NAMALWA (cell line): ENCODE measurements at regions not wholly inside any gene's neighbourhood (a gene's known extent, or its start where the extent isn't known, plus 50 kb on each side); places are given as distances from the start of the nearest gene placed in this dataset.

Source experiments
- DNase-seq: peaks from one replicate; pipeline ENCODE4 v3.0.0-alpha.2; 2015; ENCODE audit warnings: low spot score

GRCh38 chr13:91167706-91168385 is 179.6 kb upstream of the MIR17HG start:
- no peak for DNase-seq

DNA sequence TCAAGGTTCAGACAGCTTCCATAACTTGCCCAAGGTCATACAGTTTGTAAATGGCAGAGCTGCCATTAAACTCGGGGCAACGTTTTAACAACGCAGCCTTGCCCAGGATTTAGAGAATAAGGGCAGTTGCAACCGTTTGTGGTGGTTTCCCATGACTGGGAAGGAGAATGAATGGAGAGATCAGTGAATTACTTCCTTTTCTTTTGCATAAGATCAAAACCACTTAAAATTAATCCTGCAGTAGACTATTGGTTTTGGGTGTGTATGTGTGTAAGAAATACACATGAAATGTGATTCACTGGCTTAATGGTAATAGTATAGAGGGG is 179.1 kb upstream of the MIR17HG start:
- DNase-seq, result no peak

GRCh38 chr13:91169321-91170050 is 178.0 kb upstream of the MIR17HG start:
- no peak for DNase-seq

DNA sequence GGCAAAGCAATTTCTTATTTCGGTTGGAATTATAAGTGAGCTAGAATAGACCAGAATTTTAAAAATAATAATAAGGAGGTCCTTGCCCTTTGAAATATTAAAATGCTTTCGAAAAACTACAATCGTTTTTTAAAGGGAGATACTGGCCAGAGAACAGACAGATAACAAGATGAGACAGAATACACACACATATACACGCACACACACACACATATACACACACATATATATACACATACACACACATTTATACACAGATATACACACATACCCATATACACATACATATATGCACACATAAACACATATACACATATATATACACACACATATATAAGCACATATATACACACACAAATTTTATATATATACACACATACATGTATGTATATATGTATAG is 175.3 kb upstream of the MIR17HG start:
- DNase-seq, result no peak

GRCh38 chr13:91174886-91175501 is 172.5 kb upstream of the MIR17HG start:
- DNase-seq, result no peak

DNA sequence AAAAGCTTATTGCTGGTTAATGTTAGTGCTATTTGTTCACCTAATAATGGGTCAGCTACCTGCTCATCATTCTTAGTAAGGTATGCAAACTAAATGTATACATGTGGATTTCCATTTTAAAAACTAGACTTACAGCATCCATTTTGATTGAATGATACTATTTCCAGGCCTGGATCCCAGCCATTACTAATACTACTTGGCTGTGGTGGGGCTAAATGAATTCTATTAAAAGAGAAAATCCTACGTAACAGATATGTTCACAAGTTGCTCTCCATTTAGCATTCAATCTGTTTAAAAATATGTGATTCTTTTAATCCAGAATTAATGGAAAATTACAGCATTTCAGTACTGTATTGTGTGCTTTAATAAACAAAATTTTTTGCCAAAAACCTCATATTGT is 169.4 kb upstream of the MIR17HG start:
- DNase-seq, result no peak

DNA sequence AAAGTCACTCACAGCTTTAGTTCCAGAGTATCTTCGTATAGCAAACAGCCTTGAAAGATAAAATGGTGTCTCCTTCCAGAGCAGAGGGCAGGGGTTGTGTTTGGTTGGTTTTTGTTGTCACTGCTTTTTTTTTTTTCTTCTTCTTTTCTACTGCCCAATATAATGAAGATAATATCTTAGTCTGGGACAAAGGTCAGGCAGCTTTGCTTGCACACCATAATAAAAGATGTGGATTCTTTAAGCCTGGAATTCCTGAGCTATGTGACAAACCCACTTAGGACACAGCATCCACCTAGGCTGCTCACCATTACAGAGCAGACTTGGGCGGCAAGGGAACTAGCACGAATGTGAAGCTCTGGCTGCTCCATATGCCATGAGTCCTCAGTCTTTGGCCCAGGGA is 165.6 kb upstream of the MIR17HG start:
- DNase-seq, result no peak

DNA sequence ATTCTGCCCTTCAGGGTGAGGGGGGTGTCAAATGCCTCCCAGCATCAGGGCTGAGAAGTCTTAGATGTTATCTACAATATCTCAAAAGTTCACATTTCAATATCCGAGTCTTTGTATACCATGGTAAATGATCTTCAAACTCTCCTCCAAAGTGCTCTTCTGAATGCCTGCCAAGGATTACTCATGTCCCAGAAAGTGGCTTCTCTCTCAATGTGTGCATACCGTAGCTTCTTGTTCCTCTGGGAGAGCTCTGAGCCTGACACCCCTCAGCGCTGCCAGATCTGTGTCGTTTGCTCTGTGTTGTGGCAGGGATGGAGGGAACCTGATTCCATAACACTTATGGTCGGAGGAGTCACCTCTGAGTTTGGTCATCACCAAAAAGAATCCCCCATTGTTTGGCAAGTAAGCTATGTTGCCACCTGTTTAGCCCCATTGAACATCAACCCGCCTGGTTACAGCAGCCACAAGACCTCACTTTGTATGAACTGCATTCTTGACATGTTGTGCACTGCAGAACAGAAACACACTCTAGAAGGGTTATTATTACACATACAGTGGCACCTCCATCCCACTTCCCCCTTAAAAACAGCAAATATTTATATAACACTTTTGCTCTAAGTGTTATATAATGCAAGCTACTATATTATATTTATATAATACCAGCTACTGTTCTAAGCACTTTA is 163.1 kb upstream of the MIR17HG start:
- no peak for DNase-seq

DNA sequence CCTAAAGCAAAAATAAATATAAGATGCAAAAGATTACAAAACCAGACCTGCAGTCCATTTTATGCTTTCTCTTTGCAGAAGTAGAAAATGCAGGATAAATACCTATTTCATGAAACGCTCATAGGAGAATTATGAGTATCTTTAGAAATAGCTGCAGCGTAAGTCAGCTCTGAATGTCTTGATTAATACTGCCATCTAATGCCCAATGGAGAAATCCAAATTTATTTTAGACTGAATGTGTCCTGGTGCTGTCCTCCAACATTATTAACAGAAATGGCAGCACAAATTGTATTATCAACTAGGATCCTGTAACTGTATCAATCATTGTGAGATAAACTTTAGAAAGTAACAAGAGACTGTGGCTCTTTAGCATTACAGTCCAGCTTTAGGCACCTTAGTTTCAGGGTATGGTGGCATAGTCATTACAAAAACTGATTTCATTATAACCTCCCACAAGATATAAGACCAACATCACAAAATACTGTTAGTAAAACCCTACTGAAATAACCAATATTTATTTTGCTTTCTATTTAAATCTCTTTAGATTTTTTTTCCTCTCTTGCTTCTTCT is 162.1 kb upstream of the MIR17HG start:
- DNase-seq, result peak; percentile 50

DNA sequence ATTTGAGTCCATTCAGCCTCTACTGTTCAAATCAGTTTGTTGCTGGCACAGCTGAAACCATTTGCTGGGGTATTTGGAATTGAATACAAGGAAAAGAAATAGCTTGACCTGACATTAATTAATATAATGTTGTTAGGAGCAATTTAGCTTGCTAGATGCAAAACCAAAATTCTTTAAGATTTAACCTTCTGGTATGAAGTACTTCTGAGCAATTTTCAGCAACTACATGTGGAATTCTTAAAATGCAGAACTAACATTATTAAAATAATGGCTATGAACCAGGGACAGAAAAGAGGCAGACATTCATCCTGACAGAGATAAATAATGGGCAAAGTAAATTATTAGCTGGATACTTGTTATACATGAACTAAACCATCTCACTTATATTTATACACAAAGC is 160.0 kb upstream of the MIR17HG start:
- no peak for DNase-seq

DNA sequence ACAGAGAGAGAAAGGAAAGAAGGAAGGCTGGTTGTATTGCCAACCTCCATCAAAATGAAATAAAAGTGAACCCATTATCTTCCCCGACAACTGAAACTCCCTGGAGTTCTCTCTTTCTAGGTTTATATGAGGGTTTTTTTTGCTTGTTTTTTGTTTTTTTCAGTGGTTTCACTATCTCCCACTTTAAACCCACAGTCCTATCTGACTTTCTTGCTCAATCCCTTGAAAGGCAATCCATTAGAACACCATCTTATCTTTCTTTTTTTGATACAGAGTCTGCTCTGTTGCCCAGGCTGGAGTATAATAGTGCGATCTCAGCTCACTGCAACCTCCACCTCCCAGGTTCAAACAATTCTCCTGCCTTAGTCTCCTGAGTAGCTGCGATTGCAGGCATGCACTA is 158.0 kb upstream of the MIR17HG start:
- no peak for DNase-seq

DNA sequence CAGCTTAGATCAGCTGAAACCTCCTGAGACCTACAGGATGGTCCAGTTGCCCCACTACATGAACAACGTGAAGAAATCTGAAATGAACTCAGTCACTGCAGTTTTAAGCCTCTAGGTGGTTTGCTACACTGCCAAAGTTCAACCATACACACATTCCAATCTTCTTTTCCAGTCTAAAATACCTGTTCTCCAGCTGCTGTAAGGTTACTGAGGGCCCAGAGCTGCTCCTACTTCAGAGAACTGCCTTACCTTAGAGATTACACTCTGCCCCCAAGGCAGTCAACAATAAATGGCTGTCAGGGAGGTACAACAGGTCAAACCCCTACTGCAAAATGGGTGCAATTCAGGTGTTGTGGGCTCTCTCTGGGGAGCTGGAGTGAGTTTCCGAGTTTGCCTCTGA is 154.1 kb upstream of the MIR17HG start:
- DNase-seq, result no peak

GRCh38 chr13:91195789-91196188 is 151.7 kb upstream of the MIR17HG start:
- no peak for DNase-seq

DNA sequence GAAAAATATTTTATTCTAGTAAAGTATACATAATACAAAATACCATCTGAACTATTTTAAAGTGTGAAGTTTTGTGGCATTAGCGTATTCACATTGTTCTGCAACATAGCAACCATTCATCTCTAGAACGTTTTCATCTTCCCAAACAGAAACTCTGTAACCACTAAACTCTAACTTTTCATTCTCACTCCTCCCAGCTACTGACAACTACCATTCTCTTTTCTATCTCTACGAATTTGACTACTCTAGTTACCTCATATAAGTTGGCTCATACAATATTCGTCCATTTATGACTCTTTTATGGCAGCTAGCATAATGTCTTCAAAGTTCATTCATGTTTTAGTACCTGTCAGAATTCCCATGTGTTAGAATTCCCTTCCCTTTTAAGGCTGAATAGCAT is 150.5 kb upstream of the MIR17HG start:
- no peak for DNase-seq

DNA sequence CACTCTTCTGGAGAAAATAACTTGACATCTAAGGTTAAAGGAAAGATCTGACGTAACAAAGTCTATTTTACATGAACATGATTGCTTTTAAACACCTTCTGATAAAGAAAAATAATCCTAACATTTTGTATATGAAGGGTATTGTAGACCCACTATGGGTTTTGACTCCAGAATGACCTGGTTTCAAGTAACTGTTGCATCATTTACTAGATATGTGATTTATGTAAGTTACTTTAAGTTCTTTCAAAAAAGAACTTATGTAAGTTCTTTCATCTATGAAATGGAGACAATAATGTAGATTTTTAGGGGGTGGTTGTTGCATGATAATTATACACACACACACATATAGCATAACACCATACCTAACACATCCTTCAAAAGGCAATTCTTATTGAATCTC is 147.6 kb upstream of the MIR17HG start:
- DNase-seq, result no peak

DNA sequence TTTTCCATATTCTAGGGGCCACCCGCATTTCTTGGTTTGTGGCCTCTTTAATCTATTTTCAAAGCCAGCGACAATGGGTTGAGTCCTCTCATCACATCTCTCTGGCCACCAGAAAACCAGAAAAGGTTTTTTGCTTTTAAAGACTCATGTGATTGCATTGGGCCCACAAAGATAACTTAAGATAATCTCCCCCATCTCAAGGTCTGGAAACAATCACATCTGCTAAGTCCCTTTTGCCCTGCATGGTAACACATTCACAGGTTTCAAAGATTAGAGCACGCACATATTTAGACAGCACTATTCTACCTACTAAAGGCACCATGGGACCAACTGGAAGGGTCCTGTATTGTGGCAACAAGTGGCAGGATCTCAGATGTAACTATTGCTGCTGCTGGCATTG is 147.0 kb upstream of the MIR17HG start:
- no peak for DNase-seq

DNA sequence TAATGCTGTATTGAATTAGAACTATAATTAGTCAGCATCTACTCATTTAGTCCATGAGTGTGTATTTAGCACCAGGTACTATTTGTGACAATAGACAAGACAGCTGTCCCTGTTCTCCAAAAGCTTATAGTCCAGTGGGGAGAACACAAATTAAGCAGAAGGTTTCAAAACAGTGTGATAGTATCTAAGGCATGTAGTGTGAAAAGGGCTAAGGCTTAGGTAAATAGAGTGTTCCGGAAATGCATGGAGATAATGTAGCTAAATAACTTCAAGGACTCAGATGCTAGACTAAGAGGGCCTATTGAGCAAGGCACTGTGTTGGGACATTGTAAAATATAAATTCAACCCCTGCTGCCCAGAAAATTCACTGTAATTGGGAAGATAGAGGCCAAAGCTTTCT is 144.1 kb upstream of the MIR17HG start:
- no peak for DNase-seq

DNA sequence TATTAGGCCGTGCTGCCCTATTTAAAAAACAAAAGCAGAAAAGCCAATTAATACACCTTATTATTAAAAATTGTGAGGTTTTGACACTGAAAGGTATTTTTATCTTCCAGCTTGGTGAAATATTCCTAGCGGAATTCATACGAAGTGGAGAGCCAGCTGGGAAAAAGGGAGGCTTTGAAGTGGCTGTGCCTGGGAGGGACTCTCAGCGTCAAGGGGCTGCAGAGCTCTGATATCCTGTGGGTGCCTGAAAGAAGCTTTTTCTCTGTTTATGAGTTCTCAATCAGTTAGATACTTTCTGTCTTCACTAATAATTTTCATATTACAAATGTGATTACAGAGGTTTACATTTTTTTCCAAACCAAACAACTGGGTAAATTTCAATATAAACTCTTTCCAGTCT is 140.2 kb upstream of the MIR17HG start:
- no peak for DNase-seq

DNA sequence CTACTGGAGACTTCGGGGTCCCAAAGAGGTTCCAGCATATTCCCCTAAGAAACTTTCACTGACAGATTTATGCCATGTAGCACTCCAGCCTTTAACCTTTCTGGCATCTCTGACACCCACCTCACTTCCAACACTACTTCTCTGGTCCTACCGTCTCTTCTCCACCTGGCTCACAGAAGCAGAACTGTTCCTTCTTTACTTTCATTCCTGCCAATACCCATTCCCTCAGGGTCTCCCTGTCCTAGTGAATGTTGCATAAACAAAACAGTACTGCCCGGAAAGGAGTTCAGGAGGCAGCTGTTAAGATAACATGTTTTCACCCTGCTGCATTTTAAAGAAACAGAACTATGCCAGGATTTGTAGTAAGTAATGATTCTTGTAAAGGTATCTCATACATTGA is 136.0 kb upstream of the MIR17HG start:
- DNase-seq, result no peak

- no peak for DNase-seq
These were observed 135.3 kb upstream of the MIR17HG start for GRCh38 chr13:91212231-91212630.

DNA sequence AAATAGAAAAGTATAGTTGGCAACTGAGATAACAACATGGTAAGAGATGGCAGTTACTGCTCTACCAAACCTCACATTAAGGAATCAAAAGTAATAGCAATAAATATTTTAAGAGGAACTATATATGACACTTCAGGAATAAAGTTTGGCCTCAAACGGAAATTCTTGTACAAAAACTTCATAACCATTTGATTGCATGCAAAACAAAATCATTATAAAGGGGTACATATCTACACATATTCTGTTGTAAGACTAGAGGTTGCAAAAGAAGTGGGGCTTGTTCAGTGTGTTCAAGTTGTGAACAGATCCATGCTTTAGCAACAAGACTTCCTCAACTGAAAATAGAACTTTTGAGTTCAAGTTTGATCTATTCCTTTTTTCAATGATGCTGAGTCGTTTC is 133.5 kb upstream of the MIR17HG start:
- no peak for DNase-seq

- DNase-seq, result no peak
These were observed 130.4 kb upstream of the MIR17HG start for GRCh38 chr13:91216928-91217700.
